IMR-90 (cell line): ENCODE measurements at regions not wholly inside any gene's neighbourhood (a gene's known extent, or its start where the extent isn't known, plus 50 kb on each side); places are given as distances from the start of the nearest gene placed in this dataset.

ENCODE experiments used
- ATAC-seq: fragments of 200-7000 bp; cut with Tn5 transposase; 2 replicates; pipeline ENCODE4 v1.9.1; 2020; ENCODE audit warnings: low read depth, mild to moderate bottlenecking, moderate library complexity
- BruUV-seq: library from RNA; stranded (reverse); fragments of 400-500 nt; replicated peaks from 2 replicates; lab custom pipeline; 2021; lab: Mats Ljungman, UMichigan
- CTCF ChIA-PET: fragments of 300-600 bp; formaldehyde crosslinking; extraction: SDS; loops from one replicate; lab custom pipeline; 2021; ENCODE audit warnings: antibody characterized with exemption; lab: Yijun Ruan, JAX
- POLR2A ChIA-PET: fragments of 300-600 bp; sonication (Branson Sonifier 250); formaldehyde crosslinking; loops from one replicate; lab custom pipeline; 2022; ENCODE audit warnings: antibody characterized with exemption; ENCODE audit not compliant: unreplicated experiment; lab: Charles Lee
- DNase-seq: peaks from one replicate; pipeline ENCODE4 v3.0.0; 2013
- H2AFZ ChIP-seq: replicated peaks from 2 replicates; pipeline ENCODE3; 2013; ENCODE audit warnings: low read length, mild to moderate bottlenecking; ENCODE audit not compliant: poor library complexity
- H2AK5ac ChIP-seq: 2 replicates; pipeline ENCODE4 v1.6.1; 2013; ENCODE audit warnings: low read depth, low read length, inconsistent platforms
- H2AK9ac ChIP-seq: replicated peaks from 2 replicates; pipeline ENCODE3; 2013; ENCODE audit warnings: mild to moderate bottlenecking, low read depth, low read length, moderate library complexity; ENCODE audit not compliant: poor library complexity
- H2BK120ac ChIP-seq: 2 replicates; pipeline ENCODE4 v1.6.1; 2013; ENCODE audit warnings: low read depth, low read length, inconsistent platforms
- H2BK15ac ChIP-seq: 3 replicates; pipeline ENCODE4 v1.6.1; 2013; ENCODE audit warnings: low read depth, low read length, inconsistent platforms
- H2BK20ac ChIP-seq: 2 replicates; pipeline ENCODE4 v1.6.1; 2013; ENCODE audit warnings: low read depth, mild to moderate bottlenecking, inconsistent platforms, low read length, moderate library complexity
- H2BK5ac ChIP-seq: 2 replicates; pipeline ENCODE4 v1.6.1; 2013; ENCODE audit warnings: mild to moderate bottlenecking, low read depth, low read length, inconsistent platforms; ENCODE audit not compliant: poor library complexity, severe bottlenecking
- H3K14ac ChIP-seq: replicated peaks from 2 replicates; pipeline ENCODE4 v1.6.1; 2013; ENCODE audit warnings: low read depth, low read length, inconsistent platforms
- H3K18ac ChIP-seq: 2 replicates; pipeline ENCODE4 v1.6.1; 2013; ENCODE audit warnings: low read depth, low read length, control low read depth
- H3K23ac ChIP-seq: 2 replicates; pipeline ENCODE4 v1.6.1; 2013; ENCODE audit warnings: low read depth, low read length, inconsistent platforms
- H3K27ac ChIP-seq: 2 replicates; pipeline ENCODE4 v1.5.1; 2013; ENCODE audit warnings: mild to moderate bottlenecking, control low read depth, low read length; ENCODE audit not compliant: insufficient read depth
- H3K27me3 ChIP-seq: 2 replicates; pipeline ENCODE4 v1.6.1; 2013; ENCODE audit warnings: low read length; ENCODE audit not compliant: control insufficient read depth, insufficient read depth
- H3K36me3 ChIP-seq: 2 replicates; pipeline ENCODE4 v1.6.1; 2013; ENCODE audit warnings: low read length, mixed read lengths; ENCODE audit not compliant: control insufficient read depth, insufficient read depth
- H3K4ac ChIP-seq: 2 replicates; pipeline ENCODE4 v1.6.1; 2013; ENCODE audit warnings: low read depth, low read length, inconsistent platforms
- H3K4me1 ChIP-seq: 2 replicates; pipeline ENCODE4 v1.6.1; 2013; ENCODE audit warnings: low read length, mixed read lengths; ENCODE audit not compliant: control insufficient read depth, insufficient read depth
- H3K4me2 ChIP-seq: 2 replicates; pipeline ENCODE4 v1.6.1; 2013; ENCODE audit warnings: low read depth, mild to moderate bottlenecking, control low read depth, low read length, moderate library complexity
- H3K4me3 ChIP-seq: 2 replicates; pipeline ENCODE4 v1.5.1; 2013; ENCODE audit warnings: low read depth, mild to moderate bottlenecking, control low read depth, low read length, moderate library complexity; ENCODE audit not compliant: insufficient read depth
- H3K56ac ChIP-seq: 2 replicates; pipeline ENCODE4 v1.6.1; 2013; ENCODE audit warnings: low read length, inconsistent platforms; ENCODE audit not compliant: insufficient read depth; ENCODE audit errors: extremely low read depth
- H3K79me1 ChIP-seq, 2 experiments: 2 replicates each; pipeline ENCODE4 v1.6.1; 2013; ENCODE audit warnings: low read length in 2 of 2, inconsistent platforms in 1 of 2, low read depth in 1 of 2
- H3K9ac ChIP-seq: 2 replicates; pipeline ENCODE4 v1.6.1; 2013; ENCODE audit warnings: low read depth, low read length, control low read depth
- H3K9me1 ChIP-seq: 2 replicates; pipeline ENCODE4 v1.6.1; 2013; ENCODE audit warnings: low read length, inconsistent platforms; ENCODE audit not compliant: insufficient read depth
- H3K9me3 ChIP-seq: 2 replicates; pipeline ENCODE4 v1.6.1; 2013; ENCODE audit warnings: low read length; ENCODE audit not compliant: control insufficient read depth, insufficient read depth
- H4K20me1 ChIP-seq: 2 replicates; pipeline ENCODE4 v1.6.1; 2013; ENCODE audit warnings: low read length, inconsistent platforms; ENCODE audit not compliant: insufficient read depth
- H4K5ac ChIP-seq: 2 replicates; pipeline ENCODE4 v1.6.1; 2013; ENCODE audit warnings: mild to moderate bottlenecking, low read depth, low read length, control low read depth
- H4K8ac ChIP-seq, 2 experiments: 2 replicates each; pipeline ENCODE4 v1.6.1; 2013; ENCODE audit warnings: low read depth in 2 of 2, low read length in 2 of 2, control low read depth in 1 of 2, inconsistent platforms in 1 of 2
- H4K91ac ChIP-seq: 2 replicates; pipeline ENCODE4 v1.6.1; 2013; ENCODE audit warnings: low read depth, low read length, inconsistent platforms; ENCODE audit not compliant: insufficient read depth
- BHLHE40 ChIP-seq: fragments of 150-350 bp; IDR thresholded peaks from 2 replicates; pipeline ENCODE4 v1.6.1; 2016; ENCODE audit warnings: mild to moderate bottlenecking, low read depth, low read length
- CEBPB ChIP-seq: IDR thresholded peaks from 2 replicates; pipeline ENCODE4 v1.6.1; 2012; ENCODE audit warnings: low read depth, low read length, improper control_type of control experiment
- CHD1 ChIP-seq: IDR thresholded peaks from 2 replicates; pipeline ENCODE4 v1.6.1; 2012; ENCODE audit warnings: low read depth, low read length, improper control_type of control experiment
- MAZ ChIP-seq: IDR thresholded peaks from 2 replicates; pipeline ENCODE4 v1.6.1; 2012; ENCODE audit warnings: low read depth, mild to moderate bottlenecking, low read length, improper control_type of control experiment, moderate library complexity, borderline replicate concordance
- MXI1 ChIP-seq: IDR thresholded peaks from 2 replicates; pipeline ENCODE4 v1.6.1; 2012; ENCODE audit warnings: low read depth, mild to moderate bottlenecking, low read length, moderate library complexity, borderline replicate concordance
- NFE2L2 ChIP-seq: fragments of 150-350 bp; IDR thresholded peaks from 2 replicates; pipeline ENCODE4 v1.6.1; 2016; ENCODE audit warnings: low read depth, mild to moderate bottlenecking, low read length
- POLR2A ChIP-seq: IDR thresholded peaks from 2 replicates; pipeline ENCODE4 v1.6.1; 2012; ENCODE audit warnings: mild to moderate bottlenecking, low read depth, low read length
- RAD21 ChIP-seq: IDR thresholded peaks from 2 replicates; pipeline ENCODE4 v1.6.1; 2012; ENCODE audit warnings: low read length, improper control_type of control experiment
- RFX5 ChIP-seq: IDR thresholded peaks from 2 replicates; pipeline ENCODE4 v1.8.0; 2012; ENCODE audit warnings: low read depth, mild to moderate bottlenecking, low read length, moderate library complexity
- SMC3 ChIP-seq: fragments of 150-350 bp; IDR thresholded peaks from 2 replicates; pipeline ENCODE4 v1.6.1; 2016; ENCODE audit warnings: low read depth, mild to moderate bottlenecking, antibody characterized with exemption, low read length, moderate library complexity
- WGBS, 2 experiments: methylation state at CpG; one replicate each; pipeline versions ENCODE4 v1.1.5 to v1.1.7; 2013; ENCODE audit warnings: missing lambda C conversion rate in 2 of 2; ENCODE audit not compliant: insufficient read length in 1 of 2; ENCODE audit errors: extremely low coverage in 2 of 2; 5-methylcytosine and 5-hydroxymethylcytosine counted together
- dilution Hi-C: fragments of 300-500 bp; cut with HindIII; formaldehyde crosslinking; loops from one replicate; pipeline ENCODE4 v1.14.3; 2018; ENCODE audit warnings: low sequenced_read_pairs; ENCODE audit not compliant: unreplicated experiment
- in situ Hi-C: fragments of 300-500 bp; cut with MboI; formaldehyde crosslinking; loops from 3 replicates; pipeline ENCODE4 v1.14.3; 2019; ENCODE audit warnings: low sequenced_read_pairs, inconsistent platforms, mixed read lengths
- intact Hi-C: fragments of 100-400 bp; cut with micrococcal nuclease; formaldehyde crosslinking; loops from 2 replicates; pipeline ENCODE4 v1.10.0; 2022
- TF ChIP-seq, protein P1 (sequence below): fragments of 150-350 bp; IDR thresholded peaks from 2 replicates; pipeline ENCODE4 v1.6.1; 2017; ENCODE audit warnings: mild to moderate bottlenecking, antibody characterized with exemption, low read length, low read depth
- TF ChIP-seq, protein P2 (sequence below): conservative IDR thresholded peaks from 2 replicates; pipeline ENCODE4 v1.5.1; 2012; ENCODE audit warnings: mild to moderate bottlenecking, low read depth, low read length, improper control_type of control experiment
- TF ChIP-seq, protein P3 (sequence below): fragments of 150-350 bp; IDR thresholded peaks from 2 replicates; pipeline ENCODE4 v1.6.1; 2016; ENCODE audit warnings: low read depth, mild to moderate bottlenecking, low read length, moderate library complexity, borderline replicate concordance

- BruUV-seq: no TSS peak
Observed at GRCh38 chr5:28208356-28208755, 1170.0 kb upstream of the CDH9 start.

More at GRCh38 chr5:28208356-28208755, 1170.0 kb upstream of the CDH9 start:
- H2BK15ac ChIP-seq: no peak overlapping the region
- no peaks in the 10 kb centered on the region for H4K20me1 ChIP-seq
- no peak overlapping the region for H2BK120ac ChIP-seq
- DNase-seq (no peak), ATAC-seq (no peak)
- no peak overlapping the region for H3K4me3 ChIP-seq
- H3K79me1 ChIP-seq: no peaks in the 10 kb centered on the region
- no peaks in the 10 kb centered on the region for H3K4me1 ChIP-seq
- H3K4me2 ChIP-seq: no peak overlapping the region
- no peak overlapping the region for H2BK20ac ChIP-seq
- no peak overlapping the region for H2AK5ac ChIP-seq
- intact Hi-C loops (no loop called here), dilution Hi-C loops (no loop called here), in situ Hi-C loops (no loop called here)
- WGBS, 2 experiments: no CpG with 5 or more reads among the region's 1 CpG
- TF ChIP-seq, protein P1, sequence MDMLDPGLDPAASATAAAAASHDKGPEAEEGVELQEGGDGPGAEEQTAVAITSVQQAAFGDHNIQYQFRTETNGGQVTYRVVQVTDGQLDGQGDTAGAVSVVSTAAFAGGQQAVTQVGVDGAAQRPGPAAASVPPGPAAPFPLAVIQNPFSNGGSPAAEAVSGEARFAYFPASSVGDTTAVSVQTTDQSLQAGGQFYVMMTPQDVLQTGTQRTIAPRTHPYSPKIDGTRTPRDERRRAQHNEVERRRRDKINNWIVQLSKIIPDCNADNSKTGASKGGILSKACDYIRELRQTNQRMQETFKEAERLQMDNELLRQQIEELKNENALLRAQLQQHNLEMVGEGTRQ: no peak
- TF ChIP-seq POLR2A (no peak), SMC3 (no peak), MAZ (no peak), CHD1 (no peak), MXI1 (no peak), CEBPB (no peak), BHLHE40 (no peak), NFE2L2 (no peak), RFX5 (no peak), RAD21 (no peak)
- TF ChIP-seq, protein P2, sequence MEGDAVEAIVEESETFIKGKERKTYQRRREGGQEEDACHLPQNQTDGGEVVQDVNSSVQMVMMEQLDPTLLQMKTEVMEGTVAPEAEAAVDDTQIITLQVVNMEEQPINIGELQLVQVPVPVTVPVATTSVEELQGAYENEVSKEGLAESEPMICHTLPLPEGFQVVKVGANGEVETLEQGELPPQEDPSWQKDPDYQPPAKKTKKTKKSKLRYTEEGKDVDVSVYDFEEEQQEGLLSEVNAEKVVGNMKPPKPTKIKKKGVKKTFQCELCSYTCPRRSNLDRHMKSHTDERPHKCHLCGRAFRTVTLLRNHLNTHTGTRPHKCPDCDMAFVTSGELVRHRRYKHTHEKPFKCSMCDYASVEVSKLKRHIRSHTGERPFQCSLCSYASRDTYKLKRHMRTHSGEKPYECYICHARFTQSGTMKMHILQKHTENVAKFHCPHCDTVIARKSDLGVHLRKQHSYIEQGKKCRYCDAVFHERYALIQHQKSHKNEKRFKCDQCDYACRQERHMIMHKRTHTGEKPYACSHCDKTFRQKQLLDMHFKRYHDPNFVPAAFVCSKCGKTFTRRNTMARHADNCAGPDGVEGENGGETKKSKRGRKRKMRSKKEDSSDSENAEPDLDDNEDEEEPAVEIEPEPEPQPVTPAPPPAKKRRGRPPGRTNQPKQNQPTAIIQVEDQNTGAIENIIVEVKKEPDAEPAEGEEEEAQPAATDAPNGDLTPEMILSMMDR: no peak
- TF ChIP-seq, protein P3, sequence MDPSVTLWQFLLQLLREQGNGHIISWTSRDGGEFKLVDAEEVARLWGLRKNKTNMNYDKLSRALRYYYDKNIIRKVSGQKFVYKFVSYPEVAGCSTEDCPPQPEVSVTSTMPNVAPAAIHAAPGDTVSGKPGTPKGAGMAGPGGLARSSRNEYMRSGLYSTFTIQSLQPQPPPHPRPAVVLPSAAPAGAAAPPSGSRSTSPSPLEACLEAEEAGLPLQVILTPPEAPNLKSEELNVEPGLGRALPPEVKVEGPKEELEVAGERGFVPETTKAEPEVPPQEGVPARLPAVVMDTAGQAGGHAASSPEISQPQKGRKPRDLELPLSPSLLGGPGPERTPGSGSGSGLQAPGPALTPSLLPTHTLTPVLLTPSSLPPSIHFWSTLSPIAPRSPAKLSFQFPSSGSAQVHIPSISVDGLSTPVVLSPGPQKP: no peak
- H3K9ac ChIP-seq: no peak overlapping the region
- no peaks in the 10 kb centered on the region for H3K36me3 ChIP-seq
- no peak overlapping the region for H4K5ac ChIP-seq
- no peak overlapping the region for H3K18ac ChIP-seq
- no peaks in the 10 kb centered on the region for H3K27me3 ChIP-seq
- H4K8ac ChIP-seq: no peak overlapping the region
- H3K4ac ChIP-seq: no peak overlapping the region
- no peak overlapping the region for H2AFZ ChIP-seq
- H3K27ac ChIP-seq: no peak overlapping the region
- ChIA-PET POLR2A (no interaction called here), CTCF (no interaction called here)
- H2AK9ac ChIP-seq: no peak overlapping the region
- H3K9me1 ChIP-seq: no peaks in the 10 kb centered on the region
- no peak overlapping the region for H3K56ac ChIP-seq
- H3K9me3 ChIP-seq: peaks cover 6% of the 10 kb centered on the region
- H4K91ac ChIP-seq: no peak overlapping the region
- no peak overlapping the region for H3K23ac ChIP-seq
- H3K14ac ChIP-seq: no peak overlapping the region
- H2BK5ac ChIP-seq: no peak overlapping the region
